SIG-M5 (cell line): ENCODE measurements at regions not wholly inside any gene's neighbourhood (a gene's known extent, or its start where the extent isn't known, plus 50 kb on each side); places are given as distances from the start of the nearest gene placed in this dataset.

ENCODE experiments used
- DNase-seq: peaks from one replicate; lab custom pipeline; 2025; lab: John Stamatoyannopoulos, UW

DNA sequence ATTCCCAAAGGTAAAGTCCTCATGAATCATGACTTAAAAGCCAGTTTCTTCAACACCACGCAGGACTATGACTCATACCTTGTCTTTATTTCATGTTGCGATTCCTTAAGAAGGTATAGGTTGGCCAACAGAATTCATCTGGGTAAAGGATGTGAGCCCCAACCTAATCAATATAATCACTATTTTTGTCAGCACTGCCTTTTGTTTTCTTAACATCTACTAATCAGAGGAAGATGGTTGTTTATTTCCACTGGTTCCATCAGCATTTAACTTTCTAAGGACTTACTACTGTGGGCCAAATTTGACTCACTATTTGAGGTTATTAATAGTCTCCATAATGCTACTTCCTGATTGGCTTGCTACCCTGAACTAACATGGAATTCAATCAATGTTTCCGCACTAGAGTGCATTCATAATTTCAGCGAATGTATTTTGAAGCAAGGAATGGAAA is 78.6 kb downstream of the SCG2 start:
- no peak for DNase-seq

DNA sequence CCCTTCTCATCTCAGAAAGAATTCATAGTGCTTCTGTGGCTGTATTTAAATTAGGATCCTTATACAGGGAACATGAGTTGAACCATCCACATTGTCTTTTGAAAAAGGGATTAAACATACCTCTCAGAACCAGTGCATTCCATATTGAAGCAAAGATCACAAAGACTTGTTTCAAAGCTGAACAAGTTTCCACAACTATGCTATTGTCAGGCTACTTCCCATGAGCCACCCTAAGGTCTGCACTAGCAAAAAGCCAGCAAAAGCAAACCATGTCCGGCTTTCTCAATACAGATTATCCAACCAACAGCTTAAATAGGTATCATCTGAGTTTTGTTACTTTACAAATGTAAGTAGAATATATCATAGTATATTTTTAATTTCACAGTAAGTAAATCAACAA is 78.1 kb downstream of the SCG2 start:
- DNase-seq = no peak

DNA sequence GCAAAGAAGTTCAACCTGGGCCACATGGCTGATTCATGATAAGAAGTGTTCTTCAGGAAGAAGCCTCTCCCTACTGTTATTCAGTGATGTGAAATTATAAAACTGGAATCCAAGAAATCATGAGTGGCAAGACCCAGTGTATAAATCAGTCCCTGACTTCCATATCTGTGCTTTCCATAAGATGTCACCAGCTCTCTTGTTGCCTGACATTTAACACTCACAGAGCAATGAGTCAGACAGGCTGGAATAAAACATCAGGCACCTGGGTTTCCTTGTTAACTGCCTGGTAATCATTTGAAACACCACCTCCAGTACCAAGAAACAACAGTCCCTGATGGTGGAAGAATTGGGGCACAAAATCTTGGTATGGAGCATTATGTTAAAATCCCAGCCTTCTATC is 76.1 kb downstream of the SCG2 start:
- DNase-seq = no peak

DNA sequence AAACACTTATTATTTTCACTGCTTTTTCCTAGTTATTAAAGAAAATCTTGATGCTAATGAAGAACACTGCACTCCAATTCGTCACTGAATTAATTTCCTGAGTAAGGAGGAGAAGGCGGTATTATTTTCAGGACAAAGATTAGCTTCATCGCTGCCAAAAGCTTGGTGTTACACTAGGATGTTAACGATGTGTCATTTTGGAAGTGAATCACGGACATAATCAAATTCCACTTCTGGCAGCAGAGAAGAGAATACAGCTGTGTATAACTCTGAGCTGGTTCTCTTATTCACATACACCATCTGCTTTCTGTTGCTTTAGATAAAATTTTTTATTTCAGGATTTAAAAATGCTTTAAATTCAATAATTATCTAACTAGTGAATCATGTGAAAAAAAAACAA is 74.1 kb downstream of the SCG2 start:
- DNase-seq = no peak

- DNase-seq = no peak
These were observed 72.5 kb downstream of the SCG2 start for GRCh38 chr2:223529696-223530095.

GRCh38 chr2:223530811-223531210 is 71.3 kb downstream of the SCG2 start:
- DNase-seq = no peak

DNA sequence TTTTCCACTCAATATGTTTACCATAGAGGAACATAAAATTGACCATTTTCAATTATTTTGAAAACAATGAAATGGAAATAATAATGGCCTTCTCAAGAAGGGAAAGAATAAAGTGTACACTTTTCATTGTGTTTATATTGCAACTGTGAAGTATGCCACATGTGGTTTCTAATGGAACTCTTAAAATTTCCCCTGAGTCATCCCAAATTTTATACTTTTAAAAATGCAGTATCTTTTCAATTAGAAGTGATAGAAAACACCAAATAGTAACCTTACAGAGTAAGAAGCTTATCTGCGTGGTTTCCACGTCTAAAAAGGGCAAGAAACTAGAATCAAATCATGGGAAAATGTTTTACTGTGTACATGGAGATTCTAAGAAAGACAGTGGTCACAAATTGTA is 70.0 kb downstream of the SCG2 start:
- DNase-seq = no peak

- DNase-seq = no peak
These were observed 69.4 kb downstream of the SCG2 start for GRCh38 chr2:223532712-223533111.

- no peak for DNase-seq
These were observed 65.6 kb downstream of the SCG2 start for GRCh38 chr2:223536546-223536945.

- no peak for DNase-seq
These were observed 65.0 kb downstream of the SCG2 start for GRCh38 chr2:223537115-223537514.

DNA sequence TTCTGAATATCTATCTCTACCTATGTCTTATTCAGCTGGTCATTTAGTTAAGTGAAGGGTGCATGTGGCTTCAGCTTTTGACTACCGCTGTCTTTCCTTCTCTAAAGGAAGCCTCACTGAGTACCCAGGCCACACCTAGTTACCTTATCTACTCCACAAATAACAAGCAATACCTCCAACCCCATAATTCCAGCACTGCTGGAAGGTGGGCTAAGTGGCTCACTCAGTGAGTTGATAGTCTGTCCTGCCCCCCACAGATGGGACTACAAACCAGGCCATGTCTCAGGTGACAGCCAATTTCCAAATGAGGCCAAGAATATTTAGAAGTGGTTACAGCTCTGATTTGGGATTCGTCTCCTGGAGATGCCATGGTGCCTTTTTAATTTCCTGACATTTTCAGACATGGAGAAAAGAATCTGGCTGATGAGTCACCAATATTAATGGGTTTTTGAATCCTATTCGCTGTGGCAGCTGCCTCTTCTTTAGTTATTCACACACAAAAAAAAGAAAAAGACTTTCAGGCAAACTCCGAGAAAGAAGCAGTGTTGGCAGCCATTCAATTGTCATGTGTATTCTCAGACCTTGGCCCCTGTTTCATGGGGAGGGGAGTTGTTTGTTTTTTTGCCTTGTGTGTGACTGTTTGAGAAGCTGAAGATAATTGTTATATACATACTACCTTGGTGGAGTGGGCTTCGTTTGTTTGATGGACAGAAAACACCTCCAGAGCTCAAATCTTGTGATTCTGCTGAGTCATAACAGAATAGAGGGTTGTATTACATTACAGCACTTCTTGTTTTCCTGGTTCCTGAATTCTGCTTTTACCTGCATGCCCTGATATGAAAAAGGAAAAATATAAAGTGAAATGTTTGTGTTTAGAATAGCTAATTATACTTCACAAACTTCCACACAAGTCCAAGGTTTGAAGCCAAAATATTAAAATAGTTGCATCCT is 64.2 kb downstream of the SCG2 start:
- no peak for DNase-seq

- no peak for DNase-seq
These were observed 63.2 kb downstream of the SCG2 start for GRCh38 chr2:223538920-223539440.

GRCh38 chr2:223541546-223541945 is 60.6 kb downstream of the SCG2 start:
- DNase-seq = no peak

DNA sequence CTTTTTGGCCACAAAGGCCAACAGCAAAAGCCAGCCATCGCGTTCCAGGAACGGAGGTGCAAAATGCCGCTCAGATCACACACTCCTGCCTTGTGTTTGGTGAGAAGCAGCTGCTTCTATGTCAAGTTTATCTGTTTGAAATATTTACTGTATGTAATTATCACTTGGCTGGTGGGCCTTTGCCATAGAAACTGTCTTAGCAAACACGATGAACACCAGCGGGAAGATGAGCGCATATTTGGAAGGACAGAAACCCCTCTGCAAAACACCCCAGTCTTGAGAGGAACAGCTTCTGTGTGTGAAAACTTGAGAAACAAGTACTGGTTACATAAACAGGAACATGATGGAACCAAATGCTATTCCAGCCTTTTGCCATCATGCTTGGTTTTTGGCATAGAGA is 59.7 kb downstream of the SCG2 start:
- DNase-seq = no peak

DNA sequence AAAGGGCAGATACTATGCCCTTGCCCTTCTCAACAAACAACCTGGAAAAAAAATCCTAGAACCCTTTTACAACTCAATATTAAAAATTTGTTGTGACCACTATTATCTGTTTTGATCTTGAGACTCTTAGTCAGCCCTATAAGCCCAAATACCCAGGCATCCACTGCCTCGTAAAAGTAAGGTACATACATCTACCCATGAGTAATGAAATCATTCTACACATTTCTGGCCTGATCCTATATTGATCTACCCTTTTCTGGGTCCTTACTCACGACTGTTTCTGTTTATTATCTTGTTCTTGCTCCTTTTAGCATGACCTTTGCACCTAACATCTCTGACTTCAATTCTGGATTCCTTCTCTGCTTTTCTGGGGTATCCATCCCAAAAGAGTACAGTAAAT is 56.8 kb downstream of the SCG2 start:
- DNase-seq = no peak

DNA sequence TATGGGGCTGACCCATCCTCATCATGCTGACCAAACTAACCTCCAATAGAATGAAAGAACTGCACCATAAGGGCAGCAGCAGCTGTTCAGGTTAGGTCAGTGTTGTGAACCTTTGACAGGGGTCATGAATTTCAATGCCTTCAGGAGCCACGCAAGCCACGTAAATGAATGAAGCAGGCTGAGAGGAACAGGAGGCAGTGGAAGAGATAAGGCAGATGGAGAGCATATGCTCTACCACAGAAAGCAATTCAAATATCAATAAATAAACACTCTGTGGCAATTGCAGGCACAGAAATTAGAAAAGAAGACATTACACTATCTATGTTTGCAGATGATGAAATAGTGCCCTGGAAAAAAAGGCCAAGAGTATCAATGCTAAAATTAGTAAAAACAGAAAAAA is 56.3 kb downstream of the SCG2 start:
- no peak for DNase-seq
